ENCODE measurements at regions not wholly inside any gene's neighbourhood (a gene's known extent, or its start where the extent isn't known, plus 50 kb on each side); places are given as distances from the start of the nearest gene placed in this dataset.
A peak's percentile ranks its signal among the peaks of the same experiment; 100 is the strongest.

- H3K4me1 ChIP-seq (ENCODE audit: control insufficient read depth, low read length): peaks cover 27% of the 10 kb centered on the region
- H4K20me1 ChIP-seq (ENCODE audit: control insufficient read depth, insufficient read depth, low read depth, low read length): no peaks in the 10 kb centered on the region
- no peaks in the 10 kb centered on the region for H3K79me2 ChIP-seq (ENCODE audit: control insufficient read depth, low read length)
- no peak overlapping the region for H3K27ac ChIP-seq (ENCODE audit: low read depth, low read length)
- no peak overlapping the region for H3K4me2 ChIP-seq (ENCODE audit: low read length)
- no peaks in the 10 kb centered on the region for H3K9me2 ChIP-seq (replicated peaks; ENCODE audit: control insufficient read depth, low read length)
- H3K36me3 ChIP-seq (ENCODE audit: control insufficient read depth, low read length): no peaks in the 10 kb centered on the region
- TF ChIP-seq EZH2phosphoT487 (IDR thresholded peaks at IDR 0.05; ENCODE audit: borderline replicate concordance, low read length): no peak
- TF ChIP-seq CTCF (IDR thresholded peaks at IDR 0.05; ENCODE audit: low read depth, low read length, poor library complexity, severe bottlenecking): peak; percentile 75
- H3K9me3 ChIP-seq (ENCODE audit: control insufficient read depth, insufficient read depth, low read length): no peaks in the 10 kb centered on the region
- H3K27me3 ChIP-seq (ENCODE audit: control insufficient read depth, low read length): no peaks in the 10 kb centered on the region
- no peaks in the 10 kb centered on the region for H3F3A ChIP-seq (ENCODE audit: control insufficient read depth, insufficient read depth)
- no peak overlapping the region for H3K4me3 ChIP-seq (ENCODE audit: low read length)
Measured at GRCh38 chr22:47837703-47838102, 1075.3 kb downstream of the TBC1D22A start.

GRCh38 chr22:47836957-47837356 is 1074.5 kb downstream of the TBC1D22A start:
- TF ChIP-seq CTCF (IDR thresholded peaks at IDR 0.05; ENCODE audit: low read depth, low read length, poor library complexity, severe bottlenecking) (no peak), EZH2phosphoT487 (IDR thresholded peaks at IDR 0.05; ENCODE audit: borderline replicate concordance, low read length) (no peak)
- H3K4me3 ChIP-seq (ENCODE audit: low read length): no peak overlapping the region
- H3K4me1 ChIP-seq (ENCODE audit: control insufficient read depth, low read length): peaks cover 21% of the 10 kb centered on the region
- no peaks in the 10 kb centered on the region for H3K9me2 ChIP-seq (replicated peaks; ENCODE audit: control insufficient read depth, low read length)
- no peaks in the 10 kb centered on the region for H3K79me2 ChIP-seq (ENCODE audit: control insufficient read depth, low read length)
- no peak overlapping the region for H3K4me2 ChIP-seq (ENCODE audit: low read length)
- H3K9me3 ChIP-seq (ENCODE audit: control insufficient read depth, insufficient read depth, low read length): no peaks in the 10 kb centered on the region
- H3F3A ChIP-seq (ENCODE audit: control insufficient read depth, insufficient read depth): no peaks in the 10 kb centered on the region
- H3K27me3 ChIP-seq (ENCODE audit: control insufficient read depth, low read length): no peaks in the 10 kb centered on the region
- H3K36me3 ChIP-seq (ENCODE audit: control insufficient read depth, low read length): no peaks in the 10 kb centered on the region
- H4K20me1 ChIP-seq (ENCODE audit: control insufficient read depth, insufficient read depth, low read depth, low read length): no peaks in the 10 kb centered on the region
- H3K27ac ChIP-seq (ENCODE audit: low read depth, low read length): no peak overlapping the region

GRCh38 chr22:47835726-47836125 is 1073.3 kb downstream of the TBC1D22A start:
- TF ChIP-seq CTCF (IDR thresholded peaks at IDR 0.05; ENCODE audit: low read depth, low read length, poor library complexity, severe bottlenecking) (no peak), EZH2phosphoT487 (IDR thresholded peaks at IDR 0.05; ENCODE audit: borderline replicate concordance, low read length) (no peak)
- H3K4me3 ChIP-seq (ENCODE audit: low read length): no peak overlapping the region
- no peak overlapping the region for H3K4me2 ChIP-seq (ENCODE audit: low read length)
- no peaks in the 10 kb centered on the region for H3K79me2 ChIP-seq (ENCODE audit: control insufficient read depth, low read length)
- H3F3A ChIP-seq (ENCODE audit: control insufficient read depth, insufficient read depth): no peaks in the 10 kb centered on the region
- H3K27me3 ChIP-seq (ENCODE audit: control insufficient read depth, low read length): no peaks in the 10 kb centered on the region; the same call in 1 of the 2 replicates
- H3K36me3 ChIP-seq (ENCODE audit: control insufficient read depth, low read length): no peaks in the 10 kb centered on the region
- no peaks in the 10 kb centered on the region for H3K9me3 ChIP-seq (ENCODE audit: control insufficient read depth, insufficient read depth, low read length)
- no peaks in the 10 kb centered on the region for H3K9me2 ChIP-seq (replicated peaks; ENCODE audit: control insufficient read depth, low read length)
- H3K27ac ChIP-seq (ENCODE audit: low read depth, low read length): no peak overlapping the region
- H3K4me1 ChIP-seq (ENCODE audit: control insufficient read depth, low read length): peaks cover 9% of the 10 kb centered on the region
- no peaks in the 10 kb centered on the region for H4K20me1 ChIP-seq (ENCODE audit: control insufficient read depth, insufficient read depth, low read depth, low read length)
